ENCODE measurements at regions not wholly inside any gene's neighbourhood (a gene's known extent, or its start where the extent isn't known, plus 50 kb on each side); places are given as distances from the start of the nearest gene placed in this dataset.

GRCh38 chr12:103140286-103140685 lies 182.8 kb downstream of the ASCL1 start:
- Mint-ChIP-seq H3K4me1 (ENCODE audit: low read depth) (peaks cover 4% of the 10 kb centered on the region), H3K9me3 (ENCODE audit: low read depth) (peaks cover 3% of the 10 kb centered on the region), H3K4me3 (ENCODE audit: low read depth) (no peak overlapping the region), H3K27me3 (peaks cover 23% of the 10 kb centered on the region), H3K27ac (no peak overlapping the region), H3K36me3 (ENCODE audit: insufficient read depth) (no peaks in the 10 kb centered on the region)
- no peak for DNase-seq (ENCODE audit: low spot score, unreplicated experiment)
- no peak for TF ChIP-seq CTCF (IDR thresholded peaks at IDR 0.05; ENCODE audit: unreplicated experiment)

- Mint-ChIP-seq H3K27ac (no peak overlapping the region), H3K4me3 (ENCODE audit: low read depth) (no peak overlapping the region), H3K9me3 (ENCODE audit: low read depth) (peaks cover 3% of the 10 kb centered on the region), H3K27me3 (peaks cover 10% of the 10 kb centered on the region), H3K36me3 (ENCODE audit: insufficient read depth) (no peaks in the 10 kb centered on the region), H3K4me1 (ENCODE audit: low read depth) (peaks cover 4% of the 10 kb centered on the region)
- DNase-seq (ENCODE audit: low spot score, unreplicated experiment): no peak
- TF ChIP-seq CTCF (IDR thresholded peaks at IDR 0.05; ENCODE audit: unreplicated experiment): no peak
Observed at GRCh38 chr12:103144278-103144677, 186.8 kb downstream of the ASCL1 start.

GRCh38 chr12:103160622-103161021 lies 203.1 kb downstream of the ASCL1 start:
- no peak overlapping the region for H3K27ac Mint-ChIP-seq
- peaks cover 32% of the 10 kb centered on the region for H3K27me3 Mint-ChIP-seq
- DNase-seq (ENCODE audit: low spot score, unreplicated experiment): no peak
- no peak overlapping the region for H3K4me3 Mint-ChIP-seq (ENCODE audit: low read depth)
- H3K4me1 Mint-ChIP-seq (ENCODE audit: low read depth): peaks cover 5% of the 10 kb centered on the region
- H3K36me3 Mint-ChIP-seq (ENCODE audit: insufficient read depth): no peaks in the 10 kb centered on the region
- no peak for TF ChIP-seq CTCF (IDR thresholded peaks at IDR 0.05; ENCODE audit: unreplicated experiment)
- no peaks in the 10 kb centered on the region for H3K9me3 Mint-ChIP-seq (ENCODE audit: low read depth)

- Mint-ChIP-seq H3K27ac (no peak overlapping the region), H3K4me3 (ENCODE audit: low read depth) (no peak overlapping the region), H3K36me3 (ENCODE audit: insufficient read depth) (no peaks in the 10 kb centered on the region), H3K9me3 (ENCODE audit: low read depth) (no peaks in the 10 kb centered on the region), H3K4me1 (ENCODE audit: low read depth) (peaks cover 5% of the 10 kb centered on the region), H3K27me3 (peaks cover 32% of the 10 kb centered on the region)
- no peak for DNase-seq (ENCODE audit: low spot score, unreplicated experiment)
- no peak for TF ChIP-seq CTCF (IDR thresholded peaks at IDR 0.05; ENCODE audit: unreplicated experiment)
Observed at GRCh38 chr12:103161582-103162362, 204.3 kb downstream of the ASCL1 start.

- TF ChIP-seq CTCF (IDR thresholded peaks at IDR 0.05; ENCODE audit: unreplicated experiment): no peak
- no peak for DNase-seq (ENCODE audit: low spot score, unreplicated experiment)
- Mint-ChIP-seq H3K4me1 (ENCODE audit: low read depth) (peaks cover 2% of the 10 kb centered on the region), H3K36me3 (ENCODE audit: insufficient read depth) (no peaks in the 10 kb centered on the region), H3K9me3 (ENCODE audit: low read depth) (no peaks in the 10 kb centered on the region), H3K27me3 (peaks cover 34% of the 10 kb centered on the region), H3K27ac (no peak overlapping the region), H3K4me3 (ENCODE audit: low read depth) (no peak overlapping the region)
Observed at GRCh38 chr12:103166949-103167348, 209.5 kb downstream of the ASCL1 start.
